ENCODE measurements at regions not wholly inside any gene's neighbourhood (a gene's known extent, or its start where the extent isn't known, plus 50 kb on each side); places are given as distances from the start of the nearest gene placed in this dataset.

- no peak overlapping the region for H3K4me3 ChIP-seq (ENCODE audit: low read length)
- H3K9me3 ChIP-seq (ENCODE audit: low read depth, low read length) = no peaks in the 10 kb centered on the region
- peaks cover 48% of the 10 kb centered on the region for H3K4me1 ChIP-seq (ENCODE audit: insufficient read depth, low read length)
- H3K27me3 ChIP-seq (ENCODE audit: insufficient read depth, low read length) = no peaks in the 10 kb centered on the region
Measured at GRCh38 chr4:184315675-184316359, 98.1 kb upstream of the ENPP6 start.

DNA sequence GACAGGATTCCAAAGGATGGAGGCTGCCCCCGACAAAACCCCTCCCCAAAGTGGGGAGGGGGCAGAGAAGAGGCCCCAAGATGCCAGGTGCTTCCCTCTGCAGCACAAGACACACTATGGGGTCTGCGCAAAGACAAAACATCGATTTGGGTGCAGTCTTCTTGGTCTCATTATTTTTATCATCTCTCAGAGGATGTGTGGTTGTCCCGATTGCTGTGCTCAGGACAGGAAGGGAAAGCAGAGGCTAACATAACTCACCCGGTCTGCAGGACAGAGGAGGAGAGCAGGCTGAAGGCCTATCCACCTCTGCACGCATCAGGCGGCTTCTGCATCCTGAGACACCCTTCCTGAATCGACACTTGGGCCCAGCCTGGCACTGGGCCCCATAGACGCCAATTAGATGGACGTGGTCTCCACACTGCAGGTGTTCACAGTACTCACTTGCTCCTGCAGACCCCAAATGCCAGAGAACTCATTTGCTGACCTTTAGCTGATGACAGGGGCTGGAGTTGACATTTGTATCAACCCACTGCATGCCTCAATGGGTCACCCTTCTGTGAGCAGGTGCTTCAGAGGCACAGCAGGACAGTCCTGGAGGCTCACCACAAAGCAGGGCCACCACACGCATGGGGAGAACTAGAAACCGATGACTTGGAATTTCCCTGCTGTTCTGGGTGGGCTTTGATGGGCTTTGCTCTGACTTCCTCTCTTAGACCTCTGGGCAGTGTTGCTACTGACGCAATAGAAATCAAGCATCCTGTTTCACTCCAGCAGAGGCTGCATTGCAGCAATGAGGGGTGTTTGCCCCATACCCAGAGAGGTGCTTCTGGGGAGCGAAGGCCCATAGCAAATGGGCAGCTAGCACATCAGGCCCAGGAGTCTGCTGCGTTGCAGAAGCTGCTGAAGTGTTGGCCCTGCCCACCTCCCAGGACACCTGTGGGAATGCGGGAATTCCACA lies 96.3 kb upstream of the ENPP6 start:
- Histone ChIP-seq H3K9me3 (ENCODE audit: low read depth, low read length) (no peaks in the 10 kb centered on the region), H3K27me3 (ENCODE audit: insufficient read depth, low read length) (no peaks in the 10 kb centered on the region), H3K4me3 (ENCODE audit: low read length) (no peak overlapping the region), H3K4me1 (ENCODE audit: insufficient read depth, low read length) (peaks cover 59% of the 10 kb centered on the region)

GRCh38 chr4:184313058-184313581 lies 95.4 kb upstream of the ENPP6 start:
- no peaks in the 10 kb centered on the region for H3K9me3 ChIP-seq (ENCODE audit: low read depth, low read length)
- H3K4me1 ChIP-seq (ENCODE audit: insufficient read depth, low read length) = peaks cover 56% of the 10 kb centered on the region
- no peak overlapping the region for H3K4me3 ChIP-seq (ENCODE audit: low read length)
- no peaks in the 10 kb centered on the region for H3K27me3 ChIP-seq (ENCODE audit: insufficient read depth, low read length)

- Histone ChIP-seq H3K4me1 (ENCODE audit: insufficient read depth, low read length) (peaks cover 56% of the 10 kb centered on the region), H3K4me3 (ENCODE audit: low read length) (no peak overlapping the region), H3K9me3 (ENCODE audit: low read depth, low read length) (no peaks in the 10 kb centered on the region)
Measured at GRCh38 chr4:184312126-184312525, 94.5 kb upstream of the ENPP6 start.

DNA sequence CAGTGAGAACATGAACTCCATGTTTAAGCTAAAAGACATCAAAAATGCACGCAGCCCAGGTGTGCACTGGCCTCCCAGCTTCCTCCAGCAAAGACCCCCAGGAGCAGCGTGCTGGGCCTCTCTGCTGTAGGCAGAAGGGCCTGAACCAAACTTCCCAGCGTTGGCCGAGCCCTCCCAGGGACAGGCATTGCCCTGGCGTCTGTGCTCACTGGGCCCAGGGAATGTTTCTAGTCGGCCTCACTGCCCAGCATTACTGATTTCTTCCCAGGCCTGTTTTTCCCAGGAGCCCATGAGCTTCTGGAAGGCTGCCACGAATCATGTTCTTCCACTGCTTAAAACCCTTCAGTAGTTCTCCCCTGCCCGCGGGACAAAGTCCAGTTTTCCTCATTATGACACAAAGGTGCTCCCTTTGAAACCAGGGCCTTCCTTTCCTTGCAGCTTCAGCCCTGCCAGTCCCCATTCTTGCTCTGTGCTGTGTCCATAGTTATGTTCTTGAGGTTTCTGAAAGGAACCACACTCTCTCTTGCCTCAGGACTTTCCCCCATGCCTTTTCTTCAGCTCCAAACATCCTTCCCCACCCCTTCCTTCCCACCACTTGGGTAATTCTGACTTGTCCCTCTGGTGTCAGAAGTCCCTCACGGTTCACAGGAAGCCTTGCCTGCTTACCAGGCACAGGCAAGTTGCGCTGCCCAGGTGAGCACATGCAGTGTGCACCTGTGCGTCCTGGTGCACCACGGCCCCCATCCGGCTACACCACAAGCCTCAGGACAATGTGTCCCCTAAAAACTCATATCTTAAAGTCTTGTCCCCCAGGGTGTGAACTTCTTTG lies 93.4 kb upstream of the ENPP6 start:
- Histone ChIP-seq H3K4me3 (ENCODE audit: low read length) (no peak overlapping the region), H3K27me3 (ENCODE audit: insufficient read depth, low read length) (no peaks in the 10 kb centered on the region), H3K9me3 (ENCODE audit: low read depth, low read length) (no peaks in the 10 kb centered on the region), H3K4me1 (ENCODE audit: insufficient read depth, low read length) (peaks cover 56% of the 10 kb centered on the region)

More at GRCh38 chr4:184312126-184312525, 94.5 kb upstream of the ENPP6 start:
- no peaks in the 10 kb centered on the region for H3K27me3 ChIP-seq (ENCODE audit: insufficient read depth, low read length)

DNA sequence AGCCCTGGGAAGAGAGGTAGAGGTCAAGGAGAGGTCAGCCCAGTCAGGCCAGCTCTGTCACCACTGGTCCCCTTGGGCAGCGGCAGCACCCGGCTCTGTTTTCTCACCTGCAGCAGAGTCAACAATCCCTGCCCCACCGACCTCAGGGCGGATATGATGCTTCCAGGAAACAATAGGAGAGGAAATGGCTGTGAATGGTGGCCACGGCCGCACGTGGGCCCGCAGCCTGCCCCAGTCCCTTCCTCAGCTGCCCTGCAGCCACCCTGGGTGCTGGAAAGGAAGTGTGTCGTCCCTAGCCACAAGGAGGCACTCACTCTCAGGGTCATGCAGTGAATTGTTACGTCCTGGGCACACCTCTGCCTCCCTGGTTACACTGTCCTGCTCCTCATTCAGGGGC lies 92.5 kb upstream of the ENPP6 start:
- H3K9me3 ChIP-seq (ENCODE audit: low read depth, low read length) = no peaks in the 10 kb centered on the region
- peaks cover 48% of the 10 kb centered on the region for H3K4me1 ChIP-seq (ENCODE audit: insufficient read depth, low read length)
- no peaks in the 10 kb centered on the region for H3K27me3 ChIP-seq (ENCODE audit: insufficient read depth, low read length)
- H3K4me3 ChIP-seq (ENCODE audit: low read length) = no peak overlapping the region

GRCh38 chr4:184309241-184310170 lies 91.8 kb upstream of the ENPP6 start:
- Histone ChIP-seq H3K27me3 (ENCODE audit: insufficient read depth, low read length) (no peaks in the 10 kb centered on the region), H3K9me3 (ENCODE audit: low read depth, low read length) (peaks cover 6% of the 10 kb centered on the region), H3K4me1 (ENCODE audit: insufficient read depth, low read length) (peaks cover 41% of the 10 kb centered on the region), H3K4me3 (ENCODE audit: low read length) (no peak overlapping the region)

- no peak overlapping the region for H3K4me3 ChIP-seq (ENCODE audit: low read length)
- peaks cover 7% of the 10 kb centered on the region for H3K9me3 ChIP-seq (ENCODE audit: low read depth, low read length)
- H3K27me3 ChIP-seq (ENCODE audit: insufficient read depth, low read length) = no peaks in the 10 kb centered on the region
- H3K4me1 ChIP-seq (ENCODE audit: insufficient read depth, low read length) = peaks cover 25% of the 10 kb centered on the region
Measured at GRCh38 chr4:184306949-184307348, 89.3 kb upstream of the ENPP6 start.

GRCh38 chr4:184306470-184306869 lies 88.8 kb upstream of the ENPP6 start:
- peaks cover 7% of the 10 kb centered on the region for H3K9me3 ChIP-seq (ENCODE audit: low read depth, low read length)
- H3K27me3 ChIP-seq (ENCODE audit: insufficient read depth, low read length) = no peaks in the 10 kb centered on the region
- H3K4me1 ChIP-seq (ENCODE audit: insufficient read depth, low read length) = peaks cover 20% of the 10 kb centered on the region
- no peak overlapping the region for H3K4me3 ChIP-seq (ENCODE audit: low read length)

DNA sequence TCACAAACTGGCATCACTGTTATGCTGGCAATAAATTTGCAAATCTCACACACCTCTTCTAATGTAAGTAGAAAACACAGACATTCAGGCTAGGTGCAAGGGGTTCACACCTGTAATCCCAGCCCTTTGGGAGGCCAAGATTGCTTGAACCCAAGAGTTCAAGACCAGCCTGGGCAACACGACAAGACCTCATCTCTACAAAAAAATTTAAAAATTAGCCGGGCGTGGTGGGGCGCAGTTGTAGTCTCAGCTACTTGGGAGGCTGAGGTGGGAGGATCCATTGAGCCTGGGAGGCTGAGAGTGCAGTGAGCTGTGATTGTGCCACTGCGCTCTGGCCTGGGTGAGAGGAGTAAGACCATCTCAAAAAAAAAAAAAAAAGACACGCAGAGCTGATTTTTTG lies 83.1 kb upstream of the ENPP6 start:
- Histone ChIP-seq H3K4me1 (ENCODE audit: insufficient read depth, low read length) (no peaks in the 10 kb centered on the region), H3K9me3 (ENCODE audit: low read depth, low read length) (peaks cover 7% of the 10 kb centered on the region), H3K4me3 (ENCODE audit: low read length) (no peak overlapping the region), H3K27me3 (ENCODE audit: insufficient read depth, low read length) (no peaks in the 10 kb centered on the region)

DNA sequence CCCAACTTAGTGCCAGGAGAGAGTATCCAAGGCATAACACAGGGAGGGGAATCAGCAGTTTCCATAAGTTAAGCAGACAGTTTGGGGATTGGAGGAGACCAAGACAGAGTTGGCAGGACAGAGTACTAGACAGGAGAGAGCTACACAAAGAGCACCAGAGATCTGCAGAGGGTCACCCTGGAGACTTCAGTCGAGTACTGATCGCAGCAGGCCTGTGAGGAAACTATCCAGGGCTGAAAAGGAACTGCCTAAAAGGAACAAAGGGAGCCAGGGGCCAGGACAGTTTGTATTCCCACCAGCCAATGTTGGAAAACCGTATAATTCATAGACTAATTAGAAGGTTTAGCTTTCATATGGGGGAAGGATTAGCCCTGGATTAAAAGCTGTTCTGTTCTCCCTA lies 80.6 kb upstream of the ENPP6 start:
- Histone ChIP-seq H3K27me3 (ENCODE audit: insufficient read depth, low read length) (no peaks in the 10 kb centered on the region), H3K9me3 (ENCODE audit: low read depth, low read length) (no peaks in the 10 kb centered on the region), H3K4me1 (ENCODE audit: insufficient read depth, low read length) (peaks cover 13% of the 10 kb centered on the region), H3K4me3 (ENCODE audit: low read length) (no peak overlapping the region)

GRCh38 chr4:184295206-184295605 lies 77.5 kb upstream of the ENPP6 start:
- Histone ChIP-seq H3K27me3 (ENCODE audit: insufficient read depth, low read length) (no peaks in the 10 kb centered on the region), H3K4me3 (ENCODE audit: low read length) (no peak overlapping the region), H3K4me1 (ENCODE audit: insufficient read depth, low read length) (peaks cover 25% of the 10 kb centered on the region), H3K9me3 (ENCODE audit: low read depth, low read length) (no peaks in the 10 kb centered on the region)

DNA sequence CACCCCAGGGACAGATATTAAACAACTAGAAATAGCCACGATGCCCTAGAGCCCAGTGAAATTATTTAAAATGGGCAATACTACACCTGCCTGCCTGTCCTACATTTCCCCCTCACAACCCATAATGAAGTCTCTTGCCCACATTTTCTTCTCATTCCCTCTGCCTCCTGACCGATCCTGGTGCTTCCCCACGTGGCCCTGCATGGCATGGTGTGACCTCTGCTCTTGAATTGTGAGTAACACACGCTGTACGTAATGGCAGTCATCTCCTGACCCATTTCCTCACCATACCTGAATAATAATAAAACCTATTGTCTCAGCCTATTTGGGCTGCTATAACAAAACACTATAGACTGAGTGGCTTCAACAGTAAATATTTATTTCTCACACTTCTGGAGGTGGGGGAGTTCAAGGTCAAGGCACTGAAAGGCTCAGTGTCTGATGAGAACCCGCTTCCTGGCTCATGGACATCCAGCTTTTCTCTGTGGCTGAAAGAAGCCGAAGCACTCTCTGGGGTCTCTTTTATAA lies 77.0 kb upstream of the ENPP6 start:
- Histone ChIP-seq H3K27me3 (ENCODE audit: insufficient read depth, low read length) (no peaks in the 10 kb centered on the region), H3K9me3 (ENCODE audit: low read depth, low read length) (no peaks in the 10 kb centered on the region), H3K4me1 (ENCODE audit: insufficient read depth, low read length) (peaks cover 25% of the 10 kb centered on the region), H3K4me3 (ENCODE audit: low read length) (no peak overlapping the region)

DNA sequence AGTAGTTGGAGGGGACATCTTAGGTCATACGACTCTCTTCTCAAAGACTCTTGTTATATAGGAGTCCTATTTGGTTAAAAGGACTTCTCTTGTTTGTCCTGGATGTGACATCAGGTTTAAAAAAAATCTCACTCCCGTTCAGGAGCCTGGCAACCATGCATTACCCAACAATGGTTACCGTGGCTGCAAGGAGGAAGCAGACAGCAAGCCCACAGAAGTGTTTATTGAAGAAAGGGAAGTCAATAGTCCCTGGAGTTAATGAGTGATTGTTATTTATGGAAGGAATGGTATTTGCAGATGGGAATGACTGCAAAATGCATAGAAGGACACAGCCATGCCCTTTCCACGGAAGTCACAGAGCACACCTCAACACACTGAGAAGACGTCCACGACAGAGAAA lies 75.9 kb upstream of the ENPP6 start:
- Histone ChIP-seq H3K9me3 (ENCODE audit: low read depth, low read length) (no peaks in the 10 kb centered on the region), H3K4me1 (ENCODE audit: insufficient read depth, low read length) (peaks cover 31% of the 10 kb centered on the region), H3K27me3 (ENCODE audit: insufficient read depth, low read length) (no peaks in the 10 kb centered on the region), H3K4me3 (ENCODE audit: low read length) (no peak overlapping the region)
